HG03457 (cell line): ENCODE measurements at regions not wholly inside any gene's neighbourhood (a gene's known extent, or its start where the extent isn't known, plus 50 kb on each side); places are given as distances from the start of the nearest gene placed in this dataset.

Experiments used
- ATAC-seq: cut with Tn5 transposase; IDR thresholded peaks from one replicate; pipeline ENCODE4 v1.9.1; 2021; ENCODE audit warnings: moderate number of reproducible peaks; ENCODE audit not compliant: unreplicated experiment

DNA sequence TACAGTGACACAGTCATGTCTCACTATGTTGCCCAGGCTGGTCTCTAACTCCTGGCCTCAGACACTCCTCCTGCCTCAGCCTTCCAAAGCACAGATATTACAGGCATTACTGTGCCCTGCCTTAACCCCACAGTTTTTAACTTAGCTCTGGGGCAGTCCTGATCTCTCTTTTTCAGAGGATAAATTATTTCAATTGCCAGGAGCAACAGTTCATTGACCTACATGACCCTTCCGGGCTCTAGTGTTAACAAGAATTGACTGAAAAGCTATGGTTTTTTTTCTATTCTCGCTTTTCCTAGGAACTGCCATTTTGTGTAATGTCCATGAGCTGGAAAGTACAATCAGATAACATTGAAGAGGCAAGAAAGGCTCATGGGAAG lies 92.8 kb downstream of the HNRNPLL start:
- ATAC-seq = no peak

DNA sequence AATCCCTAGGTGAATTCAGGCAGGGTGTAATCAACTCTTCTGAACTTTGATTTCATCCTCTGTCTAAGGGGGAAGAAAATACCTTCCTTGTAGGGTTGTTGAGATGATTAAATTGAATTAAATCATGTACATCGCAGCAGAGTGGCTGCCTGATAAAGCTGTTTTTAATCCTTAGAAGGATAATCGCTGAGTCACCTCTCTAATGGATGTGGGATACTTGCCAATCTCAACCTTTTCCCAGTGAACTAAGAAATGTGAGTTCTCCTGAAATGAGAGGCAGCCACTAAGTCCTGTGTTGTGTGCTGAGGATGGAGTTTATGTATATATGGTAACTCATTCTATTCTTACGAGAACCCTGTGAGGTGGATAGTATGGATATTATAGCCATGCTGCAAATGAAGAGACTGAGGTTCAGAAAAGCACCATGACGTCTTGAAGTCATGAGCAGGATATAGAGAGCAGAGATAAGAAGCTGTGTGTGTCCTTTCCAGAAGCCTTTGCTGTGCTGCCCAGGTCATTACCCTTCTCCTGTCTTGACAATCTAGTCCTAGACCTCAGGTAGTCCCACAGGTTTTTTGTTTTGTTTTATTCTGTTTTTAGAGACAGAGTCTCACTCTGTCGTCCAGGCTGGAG lies 93.3 kb downstream of the HNRNPLL start:
- no peak for ATAC-seq

DNA sequence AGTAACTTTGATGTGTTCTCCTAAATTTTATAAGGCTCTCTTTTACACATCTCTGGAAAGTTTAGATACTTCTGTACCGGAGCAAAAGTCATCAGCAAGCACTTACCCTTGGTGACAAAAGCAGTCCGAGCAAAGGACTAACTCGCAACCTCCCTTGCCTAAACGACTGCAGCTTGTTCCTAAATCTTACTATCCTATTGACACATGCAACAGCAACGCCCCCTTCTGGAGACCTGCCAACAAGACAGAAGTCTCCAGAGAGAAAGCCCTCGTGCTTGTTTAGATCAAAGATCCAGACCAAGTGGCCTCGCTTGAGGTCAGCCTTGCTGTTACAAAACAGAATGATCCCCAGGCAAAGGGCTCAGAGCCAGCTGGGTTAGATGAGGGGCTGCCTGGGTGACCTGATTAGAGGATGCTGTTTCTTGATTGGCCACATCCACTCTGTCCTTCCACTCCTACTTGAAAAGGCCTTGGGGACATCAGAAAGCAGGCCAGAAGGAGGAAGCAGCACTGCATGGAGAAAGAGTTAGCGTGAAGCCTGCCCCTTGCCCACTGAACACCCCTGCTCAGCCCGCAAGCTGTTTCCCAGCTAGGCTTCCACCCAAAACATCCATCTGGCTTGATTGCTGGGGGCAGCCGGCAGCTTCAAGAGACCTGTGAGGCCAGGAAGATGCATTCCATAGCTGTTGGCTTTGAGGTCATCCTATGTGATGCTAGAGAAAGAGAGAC lies 94.3 kb downstream of the HNRNPLL start:
- peak; percentile 67 for ATAC-seq

DNA sequence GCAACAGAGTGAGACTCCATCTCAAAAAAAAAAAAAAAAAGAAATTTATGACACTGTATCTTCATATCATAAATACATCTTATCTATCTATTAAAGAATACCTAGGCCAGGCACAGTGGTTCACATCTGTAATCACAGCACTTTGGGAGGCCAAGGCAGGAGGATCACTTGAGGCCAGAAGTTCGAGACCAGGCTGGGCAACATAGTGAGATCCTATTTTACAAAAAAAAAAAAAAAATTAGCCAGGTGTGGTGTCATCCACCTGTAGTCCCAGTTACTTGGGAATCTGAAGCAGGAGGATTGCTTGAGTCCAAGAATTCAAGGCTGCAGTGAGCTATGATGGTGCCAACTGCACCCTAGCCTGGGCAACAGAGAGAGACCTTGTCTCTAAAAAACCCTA lies 95.0 kb downstream of the HNRNPLL start:
- ATAC-seq = no peak

DNA sequence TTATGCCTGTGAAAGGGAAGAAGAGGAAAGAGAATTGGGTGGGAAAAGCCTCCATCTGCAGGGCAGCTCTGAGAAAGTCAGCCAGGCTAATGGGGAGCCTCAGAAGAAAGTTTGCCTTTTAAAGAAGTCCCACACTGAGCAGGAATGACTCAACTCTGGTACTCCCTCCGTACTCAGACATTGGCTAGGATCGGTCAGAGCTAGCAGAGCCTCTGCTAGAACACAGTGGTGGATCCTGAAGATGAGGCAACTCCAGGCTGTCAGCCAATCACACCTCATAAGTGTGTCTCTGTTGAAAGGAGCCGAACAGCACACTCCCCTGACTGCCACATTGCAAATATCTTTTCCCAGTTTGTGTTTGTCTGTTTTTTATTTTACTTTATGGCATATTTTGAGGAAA lies 96.9 kb downstream of the HNRNPLL start:
- ATAC-seq = no peak

DNA sequence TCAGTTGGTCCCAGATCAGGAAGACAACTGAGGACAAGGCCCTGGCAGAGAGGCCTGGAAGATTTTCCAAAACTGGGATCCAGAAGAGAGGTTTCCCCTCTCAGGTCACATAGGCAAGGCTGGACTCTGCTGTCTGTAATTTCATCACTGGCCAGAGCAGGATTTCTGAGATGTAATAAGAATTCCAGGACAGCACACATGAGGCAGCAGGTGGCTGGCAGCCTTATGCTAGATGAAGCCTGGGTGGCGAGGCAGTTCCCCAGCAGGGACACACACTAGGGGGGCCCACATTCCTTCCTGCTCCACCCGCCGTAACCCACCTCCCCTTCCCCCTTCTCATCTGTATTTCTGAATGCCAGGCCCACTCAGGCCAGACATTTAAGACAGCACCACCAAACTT lies 98.6 kb downstream of the HNRNPLL start:
- no peak for ATAC-seq

DNA sequence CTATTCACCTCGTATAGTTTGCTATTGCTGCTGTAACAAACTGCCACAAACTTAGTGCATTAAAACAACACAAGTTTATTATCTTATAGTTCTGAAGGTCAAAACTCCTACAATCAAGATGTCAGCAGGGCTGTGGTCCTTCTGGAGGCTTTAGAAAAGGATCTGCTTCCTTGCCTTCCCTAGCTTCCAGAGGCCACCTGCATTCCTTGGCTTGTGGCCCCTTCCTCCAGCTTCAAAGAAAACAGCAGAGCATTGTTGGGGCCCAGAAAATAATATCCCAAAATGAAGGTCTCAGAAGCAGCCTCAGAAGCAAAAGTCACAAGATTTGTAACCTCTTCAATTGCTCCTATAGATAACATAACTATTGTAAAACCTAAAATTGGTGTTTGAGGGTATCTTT lies 100.6 kb downstream of the HNRNPLL start:
- no peak for ATAC-seq

DNA sequence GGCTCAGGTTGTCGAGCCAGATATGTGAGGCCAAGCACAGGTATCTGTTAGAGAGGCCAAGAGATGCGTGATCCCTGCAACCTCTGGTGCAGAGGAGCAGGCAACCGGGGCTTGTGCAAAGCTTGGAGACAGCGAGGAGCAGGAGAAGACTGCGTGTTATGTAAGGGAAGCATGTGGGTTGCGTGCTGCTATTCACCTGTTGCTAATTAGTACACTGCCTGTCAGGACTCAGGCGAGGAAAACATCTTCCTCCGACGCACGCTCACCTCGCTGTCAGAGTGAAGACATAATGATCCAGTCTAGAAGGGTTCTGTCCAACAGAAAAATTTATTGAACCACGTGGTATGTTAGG lies 102.5 kb downstream of the HNRNPLL start:
- no peak for ATAC-seq

DNA sequence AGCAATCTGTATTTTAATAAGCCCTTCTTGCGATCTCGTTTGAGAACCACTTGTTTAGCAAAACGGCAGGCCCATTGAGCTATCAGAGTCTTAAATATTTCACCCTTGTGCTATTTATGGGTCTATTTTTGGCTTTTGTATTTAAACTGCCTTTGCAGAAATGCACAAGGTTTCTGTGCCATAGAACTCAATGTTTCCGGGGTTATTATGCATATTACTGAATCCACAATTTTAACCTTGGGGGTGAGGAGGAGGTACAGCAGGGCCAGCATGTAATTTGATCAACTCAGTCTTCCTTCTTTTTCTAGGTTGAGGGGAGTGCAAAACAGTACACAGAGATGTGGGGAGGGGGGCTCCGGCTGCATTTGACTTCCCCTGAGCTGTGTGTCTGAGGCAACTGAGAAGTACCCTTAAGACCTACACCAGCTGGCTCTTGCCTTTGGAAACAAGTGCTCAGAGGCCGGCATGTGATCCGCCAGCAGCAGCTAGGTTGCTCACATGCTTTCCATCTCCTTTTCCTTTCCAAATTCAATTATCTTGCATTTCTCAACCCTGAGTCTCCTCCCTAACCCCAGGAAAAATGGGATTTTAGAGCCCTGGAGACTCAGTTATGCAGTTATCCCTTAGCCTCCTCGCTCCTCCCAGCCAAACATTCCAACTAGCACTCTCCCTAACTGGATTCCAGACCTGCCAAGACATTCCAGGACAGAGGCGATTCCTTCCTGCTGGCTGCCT lies 103.0 kb downstream of the HNRNPLL start:
- ATAC-seq = no peak

DNA sequence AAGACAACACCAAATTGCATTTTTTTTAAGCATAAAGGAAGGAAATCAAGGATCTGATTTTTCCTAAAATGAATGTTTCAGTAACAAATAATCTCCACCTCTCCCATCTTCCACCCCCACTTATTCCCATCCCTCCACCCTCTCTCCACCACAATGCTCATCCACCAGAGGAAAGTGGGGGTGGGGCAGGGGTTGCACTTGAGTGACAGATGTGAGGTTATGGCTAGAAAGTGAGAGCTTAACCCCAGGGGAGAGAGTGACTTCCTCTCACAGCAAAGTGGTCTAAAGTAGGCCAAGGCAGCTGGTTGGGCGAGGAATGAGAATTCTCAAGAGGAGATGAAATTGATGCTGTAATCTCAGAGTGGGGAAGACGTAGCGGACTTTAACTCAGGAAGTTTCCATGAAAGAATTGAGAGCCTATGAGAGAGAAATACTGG lies 104.7 kb downstream of the HNRNPLL start:
- ATAC-seq = no peak

DNA sequence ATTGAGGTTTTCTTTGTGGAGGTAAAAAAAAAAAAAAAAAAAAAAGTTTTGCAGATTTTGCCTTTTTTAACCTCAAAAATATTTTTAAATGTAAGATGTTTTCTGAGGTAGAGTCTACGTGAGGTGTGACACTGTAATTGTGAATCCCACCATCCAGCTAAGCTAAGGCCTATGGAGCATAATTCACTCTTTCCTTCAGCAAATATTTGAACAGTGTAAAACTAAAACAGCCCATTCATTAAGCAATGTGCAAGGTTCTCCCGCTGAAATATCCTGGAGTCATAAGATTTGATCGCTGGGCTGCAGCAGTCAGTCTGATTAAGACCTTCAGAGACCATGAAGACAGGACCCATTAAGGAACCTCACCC lies 105.1 kb downstream of the HNRNPLL start:
- ATAC-seq = no peak

DNA sequence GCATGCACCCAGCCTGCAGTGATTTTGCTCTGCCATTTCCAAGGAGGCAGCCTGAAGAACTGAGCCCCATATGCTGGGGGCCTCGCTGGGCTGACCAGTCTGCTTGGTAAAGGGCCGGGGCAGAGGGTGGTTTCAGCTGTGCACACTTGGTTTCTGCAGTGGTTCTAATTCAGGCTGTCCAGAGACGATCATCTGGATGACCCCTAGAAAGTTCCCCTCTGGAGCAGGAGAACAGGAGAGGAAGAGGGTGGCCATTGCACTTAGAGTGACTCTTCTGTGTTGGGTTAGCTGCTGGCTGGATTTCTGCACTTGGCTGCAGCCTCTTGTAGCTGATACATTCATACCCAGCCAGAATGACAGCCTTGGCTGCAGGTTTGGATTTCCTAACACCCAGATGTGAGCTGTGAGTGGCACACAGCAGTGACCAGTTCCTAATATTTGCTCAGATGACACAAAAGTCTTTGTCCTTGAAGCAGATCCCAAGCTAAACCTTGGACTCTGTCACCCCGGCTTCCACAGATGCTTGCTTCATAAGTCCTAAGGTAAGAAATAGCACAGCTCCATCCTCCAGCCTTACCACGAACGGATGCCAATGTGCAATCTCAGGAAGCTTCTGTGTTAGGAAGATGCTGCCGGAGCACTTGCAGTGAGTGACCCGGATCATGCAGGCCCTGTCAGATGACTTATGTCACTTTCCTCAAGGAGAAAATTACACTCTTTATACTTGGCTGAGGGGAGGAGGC lies 105.6 kb downstream of the HNRNPLL start:
- no peak for ATAC-seq

DNA sequence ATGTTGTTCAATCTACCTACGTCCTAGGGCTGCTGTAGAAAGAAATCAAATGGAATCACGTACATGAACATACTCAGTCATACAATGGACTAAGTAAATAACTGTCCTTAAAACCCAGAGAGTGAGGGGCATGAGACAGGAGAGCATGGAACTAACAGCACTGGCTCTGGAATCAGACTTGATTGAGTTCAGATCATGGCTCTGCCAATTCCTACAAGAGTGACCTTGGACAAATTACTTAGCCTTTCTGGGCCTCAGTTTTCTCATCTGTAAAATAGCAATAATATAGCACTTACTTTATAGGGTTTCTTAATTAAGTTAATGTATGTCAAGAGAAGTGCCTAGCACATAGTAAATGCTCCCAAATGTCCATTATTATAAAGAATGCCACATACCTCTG lies 106.8 kb downstream of the HNRNPLL start:
- no peak for ATAC-seq

DNA sequence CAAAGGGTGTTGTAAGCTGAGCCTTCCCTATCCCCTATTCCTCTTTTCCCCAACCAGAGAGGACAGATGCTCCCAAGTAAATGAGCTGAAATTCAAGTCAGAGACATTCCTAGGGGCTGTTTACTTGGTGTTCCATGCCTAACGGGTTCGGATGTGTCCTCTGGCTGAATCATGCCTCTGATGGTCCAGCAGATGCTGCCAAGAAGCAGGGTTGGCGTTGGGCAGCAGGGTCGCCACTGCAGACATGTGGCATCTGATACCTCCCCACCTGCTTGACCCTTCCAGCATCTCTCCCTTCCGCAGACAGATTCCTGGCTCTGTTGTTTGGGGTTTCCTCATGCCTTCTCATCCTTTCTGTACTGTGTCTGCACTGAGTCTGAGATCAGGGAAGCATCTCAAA lies 108.3 kb downstream of the HNRNPLL start:
- no peak for ATAC-seq

DNA sequence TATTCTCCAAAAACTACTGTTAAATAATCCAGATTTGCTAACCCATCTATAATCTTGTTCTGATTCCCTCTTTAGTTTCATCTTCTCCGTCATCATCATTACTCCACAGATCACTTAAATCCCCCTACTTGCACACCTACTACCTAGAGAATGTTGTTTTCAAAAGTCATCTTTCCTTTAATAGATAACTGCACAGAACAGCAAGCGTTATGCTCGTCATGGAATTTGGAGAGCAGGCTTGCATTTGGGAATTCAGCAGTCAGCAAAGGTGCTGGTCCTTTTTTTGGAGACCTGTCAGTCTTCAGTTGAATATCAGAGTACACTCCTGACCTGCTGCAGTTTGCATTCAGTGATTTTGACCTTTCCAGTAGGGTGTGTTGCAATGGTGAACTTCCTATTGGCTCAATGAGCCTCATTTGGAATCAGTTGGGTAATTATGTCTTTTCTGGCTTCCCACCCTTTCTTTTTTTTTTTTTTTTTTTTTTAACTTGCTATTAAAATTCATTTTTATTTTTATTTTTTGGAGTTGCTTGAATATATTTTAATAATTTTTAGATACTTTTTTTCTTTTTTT lies 110.6 kb downstream of the HNRNPLL start:
- ATAC-seq = no peak

DNA sequence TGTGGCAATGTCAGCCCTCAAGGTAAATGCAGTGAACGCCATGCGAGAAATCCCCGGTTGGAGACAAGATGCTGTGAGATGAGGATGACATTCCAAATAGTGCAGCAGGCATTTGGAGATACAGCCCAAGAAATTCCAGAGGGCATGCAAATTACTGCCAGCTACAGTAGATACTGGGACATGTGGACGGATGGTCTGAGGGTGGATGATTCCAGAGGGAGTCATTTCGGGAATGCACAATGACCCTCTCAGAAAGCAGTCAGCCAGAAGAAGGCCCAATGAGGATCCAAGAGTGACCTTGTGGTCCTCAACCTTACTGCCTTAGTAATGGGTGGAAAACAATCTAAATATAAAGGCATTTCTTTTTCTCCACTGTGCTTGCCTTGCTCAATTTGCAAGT lies 111.3 kb downstream of the HNRNPLL start:
- no peak for ATAC-seq

DNA sequence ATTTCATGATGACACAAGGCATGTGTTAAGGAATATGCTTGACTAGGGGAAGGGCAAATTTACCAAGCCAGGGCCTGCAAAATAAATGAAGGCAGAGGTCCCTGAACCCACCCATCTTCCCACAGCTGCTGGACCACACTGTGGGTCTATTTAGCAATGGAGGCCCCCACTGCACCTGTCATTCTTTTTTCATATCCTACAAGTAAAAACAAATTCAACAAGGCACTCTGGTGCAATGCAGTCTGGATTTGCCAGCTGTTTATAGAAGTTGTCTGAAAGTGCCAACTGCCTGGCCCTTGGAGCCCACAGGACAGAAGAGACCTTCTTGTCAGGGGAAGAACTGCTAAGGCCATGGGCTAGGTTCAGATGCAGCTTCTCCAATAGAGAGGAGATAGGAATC lies 112.8 kb upstream of the ATL2 start:
- ATAC-seq = no peak

DNA sequence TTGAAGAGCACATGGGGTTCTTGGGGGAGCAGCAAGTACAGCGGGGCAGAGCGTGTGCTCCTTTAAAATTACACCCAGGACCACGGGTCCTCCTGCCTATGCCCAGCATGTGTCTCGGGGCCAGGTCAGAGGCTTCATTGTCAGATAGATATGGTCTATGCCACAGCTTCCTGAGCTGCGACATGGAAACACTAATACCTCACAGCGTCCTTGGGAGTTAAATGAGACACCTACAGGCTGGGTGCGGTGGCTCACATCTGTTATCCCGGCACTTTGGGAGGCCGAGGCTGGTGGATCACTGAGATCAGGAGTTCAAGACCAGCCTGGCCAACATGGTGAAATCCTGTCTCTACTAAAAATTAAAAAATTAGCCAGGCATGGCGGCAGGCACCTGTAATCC lies 110.8 kb upstream of the ATL2 start:
- ATAC-seq = no peak

DNA sequence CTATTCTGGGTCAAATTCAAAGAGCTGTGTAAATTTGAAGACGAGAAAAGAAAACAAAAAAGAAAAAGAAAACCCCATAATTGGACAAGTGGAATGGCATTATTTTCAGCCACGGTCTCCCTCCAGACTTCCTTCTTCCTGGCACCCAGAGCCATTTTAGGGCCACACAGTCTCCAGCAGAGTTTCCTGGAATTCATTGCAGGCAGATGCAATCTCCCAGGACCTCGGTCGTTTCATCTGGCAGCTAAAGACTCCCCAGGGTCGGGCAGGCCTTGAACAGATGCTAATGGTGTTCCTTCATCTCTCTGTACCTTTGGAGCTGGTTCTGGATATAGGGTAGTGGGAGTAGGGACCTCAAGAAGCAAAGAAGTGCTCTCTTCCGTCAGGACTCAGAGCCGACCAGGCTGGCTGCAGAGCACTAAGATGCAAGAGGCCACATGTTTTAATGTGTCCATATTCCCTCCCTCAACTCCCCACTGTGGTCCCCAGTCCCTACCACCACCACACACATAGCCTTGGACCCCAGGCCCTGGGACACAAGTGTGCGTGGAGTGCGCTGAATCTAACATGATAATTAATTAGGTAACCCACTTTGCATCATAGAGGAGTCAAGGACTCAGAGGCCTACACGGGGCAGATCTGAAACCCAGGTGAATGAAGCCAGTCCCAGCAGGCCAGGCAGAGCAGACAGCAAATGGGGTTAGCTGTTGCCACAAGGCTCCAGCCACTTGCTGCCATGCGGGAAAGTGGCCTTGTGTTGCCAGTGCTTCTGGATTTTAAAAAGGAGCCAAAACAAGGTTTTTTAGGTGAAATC lies 109.3 kb upstream of the ATL2 start:
- no peak for ATAC-seq

DNA sequence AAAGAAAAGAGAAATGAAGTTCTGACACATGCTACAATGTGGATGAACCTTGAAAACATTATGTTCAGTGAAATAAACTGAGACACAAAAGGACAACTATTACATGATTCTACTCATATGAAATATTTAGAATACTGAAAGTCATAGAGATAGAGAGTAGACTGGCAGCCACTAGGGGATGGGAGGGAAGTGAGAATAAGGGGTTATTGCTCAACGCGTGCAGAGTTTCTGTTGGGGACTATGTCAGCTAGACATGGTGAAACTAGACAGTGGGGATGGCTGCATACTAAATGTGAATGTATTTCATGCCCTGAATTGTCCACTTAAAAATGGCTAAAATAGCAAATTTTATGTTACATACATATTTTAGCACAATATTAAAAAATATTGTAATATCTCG lies 108.7 kb upstream of the ATL2 start:
- ATAC-seq = no peak

DNA sequence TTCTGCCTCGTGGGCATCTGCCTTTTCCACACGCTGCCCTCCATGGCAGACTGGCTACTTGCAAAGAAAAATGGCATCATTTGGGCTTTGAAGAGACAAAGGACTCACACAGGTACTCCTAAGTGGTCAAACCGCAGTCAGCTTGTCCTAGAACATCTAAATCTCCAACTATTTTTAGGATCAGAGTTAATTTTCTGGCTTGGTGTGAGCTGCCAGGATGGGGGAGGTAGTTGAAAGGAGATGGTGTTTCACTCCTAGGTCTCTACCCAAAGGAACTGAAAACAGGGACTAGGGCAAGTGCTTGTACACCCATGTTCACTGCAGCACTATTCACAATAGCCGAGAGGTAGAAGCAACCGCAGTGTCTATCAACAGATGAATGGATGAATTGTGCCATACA lies 107.9 kb upstream of the ATL2 start:
- no peak for ATAC-seq
